SK-N-SH treated with all-trans-retinoic acid at 6 μM for 48 hours (cell line): ENCODE measurements at regions not wholly inside any gene's neighbourhood (a gene's known extent, or its start where the extent isn't known, plus 50 kb on each side); places are given as distances from the start of the nearest gene placed in this dataset.

Source experiments
- ARNTL ChIP-seq: fragments of 450-650 bp; formaldehyde crosslinking; IDR thresholded peaks from 2 replicates; pipeline ENCODE4 v1.5.0; 2020; ENCODE audit warnings: low read depth, mild to moderate bottlenecking, moderate library complexity, borderline replicate concordance
- ESRRG ChIP-seq: fragments of 250-450 bp; sonication (Bioruptor Pico); IDR thresholded peaks from 2 replicates; pipeline ENCODE4 v1.6.1; 2021; ENCODE audit warnings: mild to moderate bottlenecking
- RARB ChIP-seq: fragments of 250-450 bp; sonication (Bioruptor Pico); IDR thresholded peaks from 2 replicates; pipeline ENCODE4 v1.8.0; 2021; ENCODE audit warnings: mild to moderate bottlenecking, moderate library complexity
- SNAI2 ChIP-seq: fragments of 250-450 bp; sonication (Bioruptor Pico); IDR thresholded peaks from 2 replicates; pipeline ENCODE4 v1.5.0; 2020; ENCODE audit warnings: mild to moderate bottlenecking, moderate library complexity
- TCF4 ChIP-seq: fragments of 250-450 bp; sonication (Bioruptor Pico); IDR thresholded peaks from 2 replicates; pipeline ENCODE4 v1.8.0; 2021; ENCODE audit warnings: mild to moderate bottlenecking, moderate library complexity, borderline replicate concordance
- ZC3H10 ChIP-seq: fragments of 250-450 bp; sonication (Bioruptor Pico); IDR thresholded peaks from 2 replicates; pipeline ENCODE4 v1.5.1; 2021; ENCODE audit warnings: mild to moderate bottlenecking, moderate library complexity
- ZFP3 ChIP-seq: fragments of 250-450 bp; sonication (Bioruptor Pico); IDR thresholded peaks from 2 replicates; pipeline ENCODE4 v1.5.0; 2020; ENCODE audit warnings: mild to moderate bottlenecking, moderate library complexity
- ZFP30 ChIP-seq: fragments of 450-650 bp; formaldehyde crosslinking; IDR thresholded peaks from 2 replicates; pipeline ENCODE4 v1.5.0; 2022; ENCODE audit warnings: mild to moderate bottlenecking, moderate library complexity
- ZNF565 ChIP-seq: fragments of 450-650 bp; formaldehyde crosslinking; conservative IDR thresholded peaks from 2 replicates; pipeline ENCODE4 v1.5.0; 2020; ENCODE audit warnings: low read depth, mild to moderate bottlenecking, moderate library complexity
- ZNF70 ChIP-seq: fragments of 450-650 bp; formaldehyde crosslinking; IDR thresholded peaks from 2 replicates; pipeline ENCODE4 v1.5.0; 2020; ENCODE audit warnings: mild to moderate bottlenecking, moderate library complexity
- ZNF8 ChIP-seq: fragments of 450-650 bp; formaldehyde crosslinking; IDR thresholded peaks from 2 replicates; pipeline ENCODE4 v1.5.0; 2020; ENCODE audit warnings: mild to moderate bottlenecking, moderate library complexity
- TF ChIP-seq, protein P1 (sequence below): fragments of 250-450 bp; sonication (Bioruptor Pico); IDR thresholded peaks from 2 replicates; pipeline ENCODE4 v1.5.1; 2021; ENCODE audit warnings: mild to moderate bottlenecking, moderate library complexity
- TF ChIP-seq, protein P2 (sequence below): fragments of 250-450 bp; sonication (Bioruptor Pico); IDR thresholded peaks from 2 replicates; pipeline ENCODE4 v1.8.0; 2021; ENCODE audit warnings: low read depth, mild to moderate bottlenecking, moderate library complexity, borderline replicate concordance
- TF ChIP-seq, protein P3 (sequence below): fragments of 250-450 bp; sonication (Bioruptor Pico); IDR thresholded peaks from 2 replicates; pipeline ENCODE4 v1.8.0; 2020; ENCODE audit warnings: mild to moderate bottlenecking, moderate library complexity, borderline replicate concordance

- TF ChIP-seq ZNF8 (CRISPR knock-in tag) (no peak), ARNTL (no peak), ZC3H10 (CRISPR knock-in tag) (no peak), SNAI2 (CRISPR knock-in tag) (no peak), ZNF565 (CRISPR knock-in tag) (no peak), TCF4 (CRISPR knock-in tag) (no peak), ZNF70 (CRISPR knock-in tag) (no peak), ZFP3 (CRISPR knock-in tag) (no peak), ESRRG (CRISPR knock-in tag) (no peak), RARB (no peak), ZFP30 (CRISPR knock-in tag) (no peak)
- TF ChIP-seq, protein P1, sequence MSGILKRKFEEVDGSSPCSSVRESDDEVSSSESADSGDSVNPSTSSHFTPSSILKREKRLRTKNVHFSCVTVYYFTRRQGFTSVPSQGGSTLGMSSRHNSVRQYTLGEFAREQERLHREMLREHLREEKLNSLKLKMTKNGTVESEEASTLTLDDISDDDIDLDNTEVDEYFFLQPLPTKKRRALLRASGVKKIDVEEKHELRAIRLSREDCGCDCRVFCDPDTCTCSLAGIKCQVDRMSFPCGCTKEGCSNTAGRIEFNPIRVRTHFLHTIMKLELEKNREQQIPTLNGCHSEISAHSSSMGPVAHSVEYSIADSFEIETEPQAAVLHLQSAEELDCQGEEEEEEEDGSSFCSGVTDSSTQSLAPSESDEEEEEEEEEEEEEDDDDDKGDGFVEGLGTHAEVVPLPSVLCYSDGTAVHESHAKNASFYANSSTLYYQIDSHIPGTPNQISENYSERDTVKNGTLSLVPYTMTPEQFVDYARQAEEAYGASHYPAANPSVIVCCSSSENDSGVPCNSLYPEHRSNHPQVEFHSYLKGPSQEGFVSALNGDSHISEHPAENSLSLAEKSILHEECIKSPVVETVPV (CRISPR knock-in tag) = no peak
- TF ChIP-seq, protein P2, sequence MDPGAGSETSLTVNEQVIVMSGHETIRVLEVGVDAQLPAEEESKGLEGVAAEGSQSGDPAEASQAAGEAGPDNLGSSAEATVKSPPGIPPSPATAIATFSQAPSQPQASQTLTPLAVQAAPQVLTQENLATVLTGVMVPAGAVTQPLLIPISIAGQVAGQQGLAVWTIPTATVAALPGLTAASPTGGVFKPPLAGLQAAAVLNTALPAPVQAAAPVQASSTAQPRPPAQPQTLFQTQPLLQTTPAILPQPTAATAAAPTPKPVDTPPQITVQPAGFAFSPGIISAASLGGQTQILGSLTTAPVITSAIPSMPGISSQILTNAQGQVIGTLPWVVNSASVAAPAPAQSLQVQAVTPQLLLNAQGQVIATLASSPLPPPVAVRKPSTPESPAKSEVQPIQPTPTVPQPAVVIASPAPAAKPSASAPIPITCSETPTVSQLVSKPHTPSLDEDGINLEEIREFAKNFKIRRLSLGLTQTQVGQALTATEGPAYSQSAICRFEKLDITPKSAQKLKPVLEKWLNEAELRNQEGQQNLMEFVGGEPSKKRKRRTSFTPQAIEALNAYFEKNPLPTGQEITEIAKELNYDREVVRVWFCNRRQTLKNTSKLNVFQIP (CRISPR knock-in tag) = no peak
- TF ChIP-seq, protein P3, sequence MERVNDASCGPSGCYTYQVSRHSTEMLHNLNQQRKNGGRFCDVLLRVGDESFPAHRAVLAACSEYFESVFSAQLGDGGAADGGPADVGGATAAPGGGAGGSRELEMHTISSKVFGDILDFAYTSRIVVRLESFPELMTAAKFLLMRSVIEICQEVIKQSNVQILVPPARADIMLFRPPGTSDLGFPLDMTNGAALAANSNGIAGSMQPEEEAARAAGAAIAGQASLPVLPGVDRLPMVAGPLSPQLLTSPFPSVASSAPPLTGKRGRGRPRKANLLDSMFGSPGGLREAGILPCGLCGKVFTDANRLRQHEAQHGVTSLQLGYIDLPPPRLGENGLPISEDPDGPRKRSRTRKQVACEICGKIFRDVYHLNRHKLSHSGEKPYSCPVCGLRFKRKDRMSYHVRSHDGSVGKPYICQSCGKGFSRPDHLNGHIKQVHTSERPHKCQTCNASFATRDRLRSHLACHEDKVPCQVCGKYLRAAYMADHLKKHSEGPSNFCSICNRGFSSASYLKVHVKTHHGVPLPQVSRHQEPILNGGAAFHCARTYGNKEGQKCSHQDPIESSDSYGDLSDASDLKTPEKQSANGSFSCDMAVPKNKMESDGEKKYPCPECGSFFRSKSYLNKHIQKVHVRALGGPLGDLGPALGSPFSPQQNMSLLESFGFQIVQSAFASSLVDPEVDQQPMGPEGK (CRISPR knock-in tag) = no peak
Observed at GRCh38 chr12:94898388-94898787, 105.1 kb downstream of the NDUFA12 start.
